Amygdala (tissue), 56 donors: ENCODE measurements at regions not wholly inside any gene's neighbourhood (a gene's known extent, or its start where the extent isn't known, plus 50 kb on each side); places are given as distances from the start of the nearest gene placed in this dataset.
"Not testable (repeated sequence)": the region's sequence is repeated elsewhere in the genome, so short reads cannot be mapped to it uniquely, and the experiment has no call there.

ENCODE experiments used
- DNase-seq, 56 donors: peaks; one replicate each; lab custom pipeline; 2025; lab: John Stamatoyannopoulos, UW

- no peak for DNase-seq
These were observed 213.7 kb downstream of the COPRS start for GRCh38 chr17:31645351-31645750.

GRCh38 chr17:31631766-31632165 lies 227.3 kb downstream of the COPRS start:
- DNase-seq, result no peak

GRCh38 chr17:31630866-31631265 lies 228.2 kb downstream of the COPRS start:
- DNase-seq, result not testable (repeated sequence)

- no peak for DNase-seq
These were observed 229.2 kb downstream of the COPRS start for GRCh38 chr17:31629696-31630470.

GRCh38 chr17:31627960-31628359 lies 231.1 kb downstream of the COPRS start:
- DNase-seq, result no peak

GRCh38 chr17:31623990-31624389 lies 232.5 kb downstream of the RAB11FIP4 start:
- DNase-seq, result no peak

- no peak for DNase-seq
These were observed 231.0 kb downstream of the RAB11FIP4 start for GRCh38 chr17:31622500-31622899.

GRCh38 chr17:31621566-31621965 lies 230.1 kb downstream of the RAB11FIP4 start:
- no peak for DNase-seq

- DNase-seq, result not testable (repeated sequence)
These were observed 219.6 kb downstream of the RAB11FIP4 start for GRCh38 chr17:31611053-31611452.

- DNase-seq, result peak in 2 of 56 donors; percentile 2 to 3
These were observed 218.8 kb downstream of the RAB11FIP4 start for GRCh38 chr17:31609996-31610910.

GRCh38 chr17:31609331-31609730 lies 217.9 kb downstream of the RAB11FIP4 start:
- DNase-seq, result no peak

- DNase-seq, result no peak
These were observed 217.3 kb downstream of the RAB11FIP4 start for GRCh38 chr17:31608659-31609254.

- DNase-seq, result no peak
These were observed 214.3 kb downstream of the RAB11FIP4 start for GRCh38 chr17:31605761-31606160.

- DNase-seq, result no peak
These were observed 213.5 kb downstream of the RAB11FIP4 start for GRCh38 chr17:31604936-31605335.

- DNase-seq, result not testable (repeated sequence)
These were observed 208.7 kb downstream of the RAB11FIP4 start for GRCh38 chr17:31600144-31600543.

- no peak for DNase-seq
These were observed 207.6 kb downstream of the RAB11FIP4 start for GRCh38 chr17:31598921-31599571.

GRCh38 chr17:31598399-31598782 lies 206.9 kb downstream of the RAB11FIP4 start:
- no peak for DNase-seq

GRCh38 chr17:31597646-31598398 lies 206.3 kb downstream of the RAB11FIP4 start:
- no peak for DNase-seq

GRCh38 chr17:31596382-31597323 lies 205.2 kb downstream of the RAB11FIP4 start:
- peak in 34 of 56 donors; percentile 9 to 63 (median 34) for DNase-seq
